T47D (cell line): ENCODE measurements at regions not wholly inside any gene's neighbourhood (a gene's known extent, or its start where the extent isn't known, plus 50 kb on each side); places are given as distances from the start of the nearest gene placed in this dataset.
A peak's percentile ranks its signal among the peaks of the same experiment; 100 is the strongest.

Source experiments
- DNase-seq, 2 experiments: peaks; one replicate each; pipeline versions ENCODE4 v3.0.0 to v3.0.0-alpha.2; 2011 to 2012; ENCODE audit warnings: low read depth in 1 of 2, low spot score in 1 of 2
- JUND ChIP-seq: IDR thresholded peaks from 2 replicates; pipeline ENCODE4 v1.6.1; 2012; ENCODE audit warnings: low read depth
- in situ Hi-C: cut with HindIII; loops from 2 replicates; pipeline ENCODE4 v1.10.0; 2016; ENCODE audit warnings: low sequenced_read_pairs, low pct_unique_long_range_greater_than_20kb

GRCh38 chr2:225226441-225226840 is 173.1 kb upstream of the NYAP2 start:
- DNase-seq: no peak
- no peak for TF ChIP-seq JUND
- in situ Hi-C loops: no loop called here

GRCh38 chr2:225223301-225223700 is 176.2 kb upstream of the NYAP2 start:
- TF ChIP-seq JUND: peak; percentile 68; the same call in 1 of the 2 replicates
- in situ Hi-C loops: no loop called here
- peak in 1 of 2 experiments; percentile 68 for DNase-seq

DNA sequence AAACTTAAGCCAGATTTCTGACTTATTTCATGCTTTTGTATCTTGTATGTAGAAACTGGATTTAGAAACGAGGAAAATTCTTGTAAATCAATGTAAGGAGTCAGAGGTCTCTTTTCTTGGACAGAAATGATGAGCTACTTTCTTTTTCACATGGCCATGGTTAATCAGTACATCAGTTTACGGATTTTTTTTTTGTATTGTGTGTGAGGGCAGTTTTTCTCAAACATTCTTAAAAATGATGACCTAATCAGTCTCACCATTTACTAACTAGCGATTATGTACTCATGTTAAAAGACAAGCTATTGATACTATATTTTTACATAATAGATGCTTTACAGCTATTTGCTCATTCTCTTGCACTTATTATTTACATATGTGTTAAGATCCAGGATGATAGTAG is 165.2 kb upstream of the DOCK10 start:
- no peak for TF ChIP-seq JUND

DNA sequence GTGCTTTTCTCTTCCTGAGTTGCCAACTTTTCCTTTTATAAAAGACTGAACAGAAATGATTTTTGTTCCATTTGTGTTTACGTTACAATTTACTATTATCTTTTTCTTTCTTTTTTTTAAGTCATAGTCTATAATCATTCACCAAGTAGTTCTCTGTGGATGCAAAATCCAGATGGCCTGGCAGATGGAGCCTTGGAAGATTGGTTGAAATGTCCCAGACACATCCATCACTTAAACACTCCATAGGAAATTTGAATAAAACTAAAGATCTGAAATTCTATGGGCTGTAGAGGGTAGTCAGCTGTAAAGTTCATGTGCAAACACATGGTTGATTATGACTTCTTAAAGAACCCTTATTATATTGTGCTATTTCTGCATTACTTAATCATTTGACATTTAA is 164.8 kb upstream of the DOCK10 start:
- DNase-seq: no peak
- in situ Hi-C loops: no loop called here
- no peak for TF ChIP-seq JUND

More for the DNA sequence above, 165.2 kb upstream of the DOCK10 start:
- in situ Hi-C loops: no loop called here
- no peak for DNase-seq

DNA sequence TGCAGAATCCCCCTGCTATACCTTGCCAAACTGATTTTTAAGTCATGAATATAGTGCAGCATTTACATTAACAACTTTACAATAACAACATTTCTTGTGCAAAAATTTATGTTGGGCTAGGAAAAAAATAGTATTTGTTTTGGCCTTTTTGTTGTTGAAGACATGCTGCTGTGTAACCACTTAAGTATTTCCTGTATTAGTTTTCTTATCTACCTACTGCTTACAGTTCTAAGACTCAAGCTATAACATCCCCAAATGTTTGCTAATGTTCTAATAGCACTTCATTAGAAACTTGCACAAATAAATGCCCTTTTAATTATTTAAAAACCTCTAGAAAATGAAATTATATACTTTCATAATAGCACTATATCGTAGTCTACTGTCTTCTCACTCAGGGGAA is 154.3 kb upstream of the DOCK10 start:
- in situ Hi-C loops: no loop called here
- TF ChIP-seq JUND: no peak
- DNase-seq: no peak

GRCh38 chr2:225192869-225193268 is 150.6 kb upstream of the DOCK10 start:
- in situ Hi-C loops: no loop called here
- DNase-seq: no peak
- TF ChIP-seq JUND: no peak

- in situ Hi-C loops: no loop called here
- no peak for TF ChIP-seq JUND
- no peak for DNase-seq
Observed at GRCh38 chr2:225190987-225191386, 148.7 kb upstream of the DOCK10 start.

DNA sequence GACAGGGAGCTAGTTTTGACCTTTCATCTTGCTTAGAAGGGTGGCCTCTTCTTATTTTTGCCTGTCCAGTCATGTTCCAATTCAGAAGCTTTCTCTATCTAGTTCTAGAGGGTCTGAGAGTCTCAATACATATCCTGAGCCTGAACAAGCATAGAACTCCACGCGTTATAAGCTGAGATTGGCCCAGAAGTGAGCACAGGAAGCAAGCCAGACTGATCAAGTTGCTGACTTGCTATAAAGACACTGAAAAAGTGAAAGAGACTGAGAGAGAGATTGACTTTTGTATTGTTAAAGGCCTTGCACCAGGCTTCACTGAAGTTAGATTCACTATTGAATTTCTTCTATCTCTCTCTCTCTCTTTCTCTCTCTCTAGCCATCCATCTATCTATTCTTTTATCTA is 142.7 kb upstream of the DOCK10 start:
- no peak for TF ChIP-seq JUND
- no peak for DNase-seq
- in situ Hi-C loops: no loop called here

- no peak for TF ChIP-seq JUND
- in situ Hi-C loops: no loop called here
- no peak for DNase-seq
Observed at GRCh38 chr2:225182126-225182525, 139.9 kb upstream of the DOCK10 start.

DNA sequence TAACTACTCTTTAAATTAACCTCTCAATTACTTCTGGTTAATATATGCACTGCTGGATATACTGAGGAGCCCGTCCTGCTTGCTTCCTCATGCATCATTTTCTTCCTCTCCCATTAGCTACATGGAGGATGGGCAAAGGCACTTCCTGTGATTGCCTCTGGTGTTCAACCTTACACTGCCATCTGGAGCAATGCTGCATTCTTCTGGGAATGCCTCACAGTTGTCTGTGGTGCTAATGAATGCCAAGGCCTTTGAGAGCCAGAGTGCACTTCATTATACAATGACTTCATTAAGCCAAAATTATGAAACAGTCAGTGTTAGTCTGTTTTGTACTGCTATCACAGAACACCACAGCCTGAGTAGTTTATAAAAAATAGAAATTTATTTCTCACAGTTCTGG is 134.8 kb upstream of the DOCK10 start:
- in situ Hi-C loops: no loop called here
- no peak for DNase-seq
- TF ChIP-seq JUND: no peak

GRCh38 chr2:225173909-225174308 is 131.6 kb upstream of the DOCK10 start:
- TF ChIP-seq JUND: no peak
- in situ Hi-C loops: no loop called here
- DNase-seq: no peak

- TF ChIP-seq JUND: no peak
- no peak for DNase-seq
- in situ Hi-C loops: no loop called here
Observed at GRCh38 chr2:225171350-225171749, 129.1 kb upstream of the DOCK10 start.

GRCh38 chr2:225170162-225170561 is 127.9 kb upstream of the DOCK10 start:
- no peak for DNase-seq
- in situ Hi-C loops: no loop called here

GRCh38 chr2:225169396-225169795 is 127.1 kb upstream of the DOCK10 start:
- no peak for TF ChIP-seq JUND

More at GRCh38 chr2:225170162-225170561, 127.9 kb upstream of the DOCK10 start:
- no peak for TF ChIP-seq JUND

More at GRCh38 chr2:225169396-225169795, 127.1 kb upstream of the DOCK10 start:
- in situ Hi-C loops: no loop called here
- DNase-seq: no peak
